SK-N-SH (cell line): ENCODE measurements at regions not wholly inside any gene's neighbourhood (a gene's known extent, or its start where the extent isn't known, plus 50 kb on each side); places are given as distances from the start of the nearest gene placed in this dataset.

Experiments used
- CTCF ChIA-PET: fragments of 300-600, 350-600 bp; formaldehyde crosslinking; extraction: SDS; loops from one replicate; lab custom pipeline; 2021; lab: Yijun Ruan, JAX
- POLR2A ChIA-PET: fragments of 350-600 bp; sonication (Branson Sonifier 250); formaldehyde crosslinking; extraction: SDS; loops from one replicate; lab custom pipeline; 2020; ENCODE audit warnings: antibody characterized with exemption, inconsistent platforms; lab: Yijun Ruan, JAX
- DNase-seq: peaks from one replicate; pipeline ENCODE4 v3.0.0; 2012
- H2AFZ ChIP-seq: fragments of 200-600 bp; sonication (generic); 2 replicates; pipeline ENCODE4 v1.8.1; 2016; ENCODE audit warnings: antibody characterized with exemption, mild to moderate bottlenecking, low read depth
- H3F3A ChIP-seq: fragments of 200-600 bp; sonication (generic); replicated peaks from 2 replicates; pipeline ENCODE3; 2016; ENCODE audit warnings: antibody characterized with exemption, mild to moderate bottlenecking; ENCODE audit not compliant: insufficient read depth
- H3K27ac ChIP-seq, 2 experiments: fragments of 200-500 bp in 1 of 2; fragments of 200-600 bp in 1 of 2; sonication (Bioruptor generic) in 1 of 2; sonication (generic), shearing (Covaris generic) in 1 of 2; 2 replicates each; pipeline versions ENCODE4 v1.5.1 to v1.6.1; 2014 to 2016; ENCODE audit warnings: low read depth in 2 of 2, inconsistent platforms in 1 of 2, low read length in 1 of 2, mild to moderate bottlenecking in 1 of 2, mixed read lengths in 1 of 2
- H3K27me3 ChIP-seq: fragments of 200-600 bp; sonication (generic), shearing (Covaris generic); 2 replicates; pipeline ENCODE4 v1.6.1; 2016; ENCODE audit warnings: mixed run types; ENCODE audit not compliant: insufficient read depth
- H3K36me3 ChIP-seq, 2 experiments: fragments of 200-500 bp in 1 of 2; fragments of 200-600 bp in 1 of 2; sonication (Bioruptor generic) in 1 of 2; sonication (generic) in 1 of 2; replicated peaks in 1 of 2; 2 replicates each; pipeline versions ENCODE3 to v1.5.1; 2014 to 2016; ENCODE audit warnings: low read length in 1 of 2, mild to moderate bottlenecking in 1 of 2; ENCODE audit not compliant: insufficient read depth in 2 of 2, control insufficient read depth in 1 of 2
- H3K4me1 ChIP-seq, 2 experiments: fragments of 200-500 bp in 1 of 2; fragments of 200-600 bp in 1 of 2; sonication (Bioruptor generic) in 1 of 2; sonication (generic), shearing (Covaris generic) in 1 of 2; 2 replicates each; pipeline versions ENCODE4 v1.5.1 to v1.6.1; 2014 to 2016; ENCODE audit warnings: low read depth in 1 of 2, low read length in 1 of 2, mixed run types in 1 of 2; ENCODE audit not compliant: insufficient read depth in 2 of 2, control insufficient read depth in 1 of 2
- H3K4me2 ChIP-seq: fragments of 200-600 bp; sonication (generic), shearing (Covaris generic); 2 replicates; pipeline ENCODE4 v1.6.1; 2017; ENCODE audit warnings: mixed run types
- H3K4me3 ChIP-seq, 2 experiments: fragments of 200-500 bp in 1 of 2; fragments of 200-600 bp in 1 of 2; sonication (Bioruptor generic) in 1 of 2; sonication (generic), shearing (Covaris generic) in 1 of 2; 2 replicates each; pipeline versions ENCODE4 v1.5.1 to v1.8.1; 2014 to 2016; ENCODE audit warnings: low read depth in 2 of 2, inconsistent platforms in 1 of 2, low read length in 1 of 2, mild to moderate bottlenecking in 1 of 2, mixed read lengths in 1 of 2, moderate library complexity in 1 of 2
- H3K79me2 ChIP-seq: fragments of 200-600 bp; sonication (generic); 2 replicates; pipeline ENCODE4 v1.8.1; 2017; ENCODE audit warnings: mild to moderate bottlenecking; ENCODE audit not compliant: insufficient read depth
- H3K9ac ChIP-seq: fragments of 200-600 bp; sonication (generic); 2 replicates; pipeline ENCODE4 v1.6.1; 2017; ENCODE audit warnings: mixed run types
- H3K9me2 ChIP-seq: fragments of 200-600 bp; sonication (generic); 2 replicates; pipeline ENCODE4 v1.6.1; 2017; ENCODE audit warnings: mixed run types
- H3K9me3 ChIP-seq: fragments of 200-600 bp; sonication (generic); 2 replicates; pipeline ENCODE4 v1.6.1; 2017; ENCODE audit warnings: mixed run types, mild to moderate bottlenecking, moderate library complexity
- H4K20me1 ChIP-seq: fragments of 200-600 bp; sonication (generic); 2 replicates; pipeline ENCODE4 v1.6.1; 2017; ENCODE audit warnings: mild to moderate bottlenecking, mixed run types; ENCODE audit not compliant: insufficient read depth
- CTCF ChIP-seq: fragments of 200-600 bp; sonication (generic); IDR thresholded peaks from 2 replicates; pipeline ENCODE4 v1.6.1; 2017; ENCODE audit warnings: antibody characterized with exemption, mild to moderate bottlenecking, moderate library complexity
- EP300 ChIP-seq, 2 experiments: IDR thresholded peaks; 2 replicates each; pipeline versions ENCODE4 v1.4.0 to v1.6.1; 2012; ENCODE audit warnings: borderline replicate concordance in 1 of 2, low read depth in 1 of 2, low read length in 1 of 2
- EZH2phosphoT487 ChIP-seq: fragments of 200-600 bp; sonication (generic); IDR thresholded peaks from 2 replicates; pipeline ENCODE4 v1.6.1; 2017; ENCODE audit warnings: low read depth, mixed run types, mild to moderate bottlenecking, antibody characterized with exemption, moderate library complexity, borderline replicate concordance
- FOSL2 ChIP-seq: IDR thresholded peaks from 2 replicates; pipeline ENCODE4 v1.4.0; 2012; ENCODE audit warnings: low read depth, mild to moderate bottlenecking, moderate library complexity, borderline replicate concordance
- FOXJ3 ChIP-seq: sonication (generic); formaldehyde crosslinking; IDR thresholded peaks from 2 replicates; pipeline ENCODE4 v1.5.1; 2020; ENCODE audit warnings: mild to moderate bottlenecking, missing genetic modification reagents
- FOXM1 ChIP-seq: IDR thresholded peaks from 2 replicates; pipeline ENCODE4 v1.4.0; 2012; ENCODE audit warnings: low read depth, mild to moderate bottlenecking
- GATA2 ChIP-seq: sonication (generic); formaldehyde crosslinking; IDR thresholded peaks from 2 replicates; pipeline ENCODE4 v1.5.0; 2020; ENCODE audit warnings: mild to moderate bottlenecking, missing genetic modification reagents
- MXI1 ChIP-seq: IDR thresholded peaks from 2 replicates; pipeline ENCODE4 v1.6.1; 2012; ENCODE audit warnings: mild to moderate bottlenecking, low read depth, low read length, improper control_type of control experiment
- NFIC ChIP-seq: IDR thresholded peaks from 2 replicates; pipeline ENCODE4 v1.4.0; 2012; ENCODE audit warnings: borderline replicate concordance
- POLR2AphosphoS5 ChIP-seq: IDR thresholded peaks from 2 replicates; pipeline ENCODE4 v1.6.1; 2012; ENCODE audit warnings: low read depth, low read length
- RFX5 ChIP-seq: IDR thresholded peaks from 2 replicates; pipeline ENCODE4 v1.6.1; 2012; ENCODE audit warnings: mild to moderate bottlenecking, improper control_type of control experiment, low read length
- SMC3 ChIP-seq: IDR thresholded peaks from 2 replicates; pipeline ENCODE4 v1.6.1; 2012; ENCODE audit warnings: low read depth, low read length, improper control_type of control experiment
- USF1 ChIP-seq: IDR thresholded peaks from 2 replicates; pipeline ENCODE4 v1.4.0; 2012; ENCODE audit warnings: low read depth, borderline replicate concordance
- TF ChIP-seq, protein P1 (sequence below): IDR thresholded peaks from 2 replicates; pipeline ENCODE4 v1.6.1; 2012; ENCODE audit warnings: mild to moderate bottlenecking, low read depth, low read length, moderate library complexity
- TF ChIP-seq, protein P2 (sequence below): fragments of 150-350 bp; IDR thresholded peaks from 2 replicates; pipeline ENCODE4 v1.6.1; 2016; ENCODE audit warnings: mild to moderate bottlenecking, low read depth, low read length
- TF ChIP-seq, protein P3 (sequence below): fragments of 150-350 bp; IDR thresholded peaks from 2 replicates; pipeline ENCODE4 v1.6.1; 2017; ENCODE audit warnings: antibody characterized with exemption, low read length, low read depth, borderline replicate concordance

GRCh38 chr15:61613729-61614128 is 384.6 kb upstream of the RORA start:
- Histone ChIP-seq H2AFZ (no peak overlapping the region), H3F3A (no peaks in the 10 kb centered on the region), H3K9ac (no peak overlapping the region), H3K36me3 (no peaks in the 10 kb centered on the region), H3K27ac (no peak overlapping the region), H3K79me2 (no peaks in the 10 kb centered on the region), H3K4me1 (no peaks in the 10 kb centered on the region), H4K20me1 (no peaks in the 10 kb centered on the region), H3K9me3 (0 out of 2 replicates have a peak, but pooled peaks cover 5% of the 10 kb centered on the region), H3K9me2 (no peaks in the 10 kb centered on the region), H3K4me2 (no peak overlapping the region), H3K27me3 (no peaks in the 10 kb centered on the region), H3K4me3 (no peak overlapping the region)
- POLR2A ChIA-PET, result no interaction called here
- TF ChIP-seq CTCF, result no peak
- TF ChIP-seq RFX5, result no peak
- TF ChIP-seq FOXJ3 (CRISPR knock-in tag), result no peak
- no peak for TF ChIP-seq MXI1
- TF ChIP-seq EZH2phosphoT487, result no peak
- TF ChIP-seq, protein P1, sequence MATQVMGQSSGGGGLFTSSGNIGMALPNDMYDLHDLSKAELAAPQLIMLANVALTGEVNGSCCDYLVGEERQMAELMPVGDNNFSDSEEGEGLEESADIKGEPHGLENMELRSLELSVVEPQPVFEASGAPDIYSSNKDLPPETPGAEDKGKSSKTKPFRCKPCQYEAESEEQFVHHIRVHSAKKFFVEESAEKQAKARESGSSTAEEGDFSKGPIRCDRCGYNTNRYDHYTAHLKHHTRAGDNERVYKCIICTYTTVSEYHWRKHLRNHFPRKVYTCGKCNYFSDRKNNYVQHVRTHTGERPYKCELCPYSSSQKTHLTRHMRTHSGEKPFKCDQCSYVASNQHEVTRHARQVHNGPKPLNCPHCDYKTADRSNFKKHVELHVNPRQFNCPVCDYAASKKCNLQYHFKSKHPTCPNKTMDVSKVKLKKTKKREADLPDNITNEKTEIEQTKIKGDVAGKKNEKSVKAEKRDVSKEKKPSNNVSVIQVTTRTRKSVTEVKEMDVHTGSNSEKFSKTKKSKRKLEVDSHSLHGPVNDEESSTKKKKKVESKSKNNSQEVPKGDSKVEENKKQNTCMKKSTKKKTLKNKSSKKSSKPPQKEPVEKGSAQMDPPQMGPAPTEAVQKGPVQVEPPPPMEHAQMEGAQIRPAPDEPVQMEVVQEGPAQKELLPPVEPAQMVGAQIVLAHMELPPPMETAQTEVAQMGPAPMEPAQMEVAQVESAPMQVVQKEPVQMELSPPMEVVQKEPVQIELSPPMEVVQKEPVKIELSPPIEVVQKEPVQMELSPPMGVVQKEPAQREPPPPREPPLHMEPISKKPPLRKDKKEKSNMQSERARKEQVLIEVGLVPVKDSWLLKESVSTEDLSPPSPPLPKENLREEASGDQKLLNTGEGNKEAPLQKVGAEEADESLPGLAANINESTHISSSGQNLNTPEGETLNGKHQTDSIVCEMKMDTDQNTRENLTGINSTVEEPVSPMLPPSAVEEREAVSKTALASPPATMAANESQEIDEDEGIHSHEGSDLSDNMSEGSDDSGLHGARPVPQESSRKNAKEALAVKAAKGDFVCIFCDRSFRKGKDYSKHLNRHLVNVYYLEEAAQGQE, result no peak
- TF ChIP-seq, protein P2, sequence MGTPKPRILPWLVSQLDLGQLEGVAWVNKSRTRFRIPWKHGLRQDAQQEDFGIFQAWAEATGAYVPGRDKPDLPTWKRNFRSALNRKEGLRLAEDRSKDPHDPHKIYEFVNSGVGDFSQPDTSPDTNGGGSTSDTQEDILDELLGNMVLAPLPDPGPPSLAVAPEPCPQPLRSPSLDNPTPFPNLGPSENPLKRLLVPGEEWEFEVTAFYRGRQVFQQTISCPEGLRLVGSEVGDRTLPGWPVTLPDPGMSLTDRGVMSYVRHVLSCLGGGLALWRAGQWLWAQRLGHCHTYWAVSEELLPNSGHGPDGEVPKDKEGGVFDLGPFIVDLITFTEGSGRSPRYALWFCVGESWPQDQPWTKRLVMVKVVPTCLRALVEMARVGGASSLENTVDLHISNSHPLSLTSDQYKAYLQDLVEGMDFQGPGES, result no peak
- no peak for TF ChIP-seq SMC3
- no peak for TF ChIP-seq EP300 (IDR thresholded peaks at IDR 0.05; ENCODE audit: borderline replicate concordance in 1 of 2, low read depth in 1 of 2, low read length in 1 of 2)
- TF ChIP-seq GATA2 (CRISPR knock-in tag), result no peak
- TF ChIP-seq, protein P3, sequence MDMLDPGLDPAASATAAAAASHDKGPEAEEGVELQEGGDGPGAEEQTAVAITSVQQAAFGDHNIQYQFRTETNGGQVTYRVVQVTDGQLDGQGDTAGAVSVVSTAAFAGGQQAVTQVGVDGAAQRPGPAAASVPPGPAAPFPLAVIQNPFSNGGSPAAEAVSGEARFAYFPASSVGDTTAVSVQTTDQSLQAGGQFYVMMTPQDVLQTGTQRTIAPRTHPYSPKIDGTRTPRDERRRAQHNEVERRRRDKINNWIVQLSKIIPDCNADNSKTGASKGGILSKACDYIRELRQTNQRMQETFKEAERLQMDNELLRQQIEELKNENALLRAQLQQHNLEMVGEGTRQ, result no peak
- TF ChIP-seq FOSL2, result no peak
- TF ChIP-seq FOXM1, result no peak
- no peak for TF ChIP-seq USF1
- TF ChIP-seq POLR2AphosphoS5, result no peak
- TF ChIP-seq NFIC, result no peak
- DNase-seq, result no peak
- CTCF ChIA-PET, result no interaction called here
